ENCODE measurements at regions not wholly inside any gene's neighbourhood (a gene's known extent, or its start where the extent isn't known, plus 50 kb on each side); places are given as distances from the start of the nearest gene placed in this dataset.

DNA sequence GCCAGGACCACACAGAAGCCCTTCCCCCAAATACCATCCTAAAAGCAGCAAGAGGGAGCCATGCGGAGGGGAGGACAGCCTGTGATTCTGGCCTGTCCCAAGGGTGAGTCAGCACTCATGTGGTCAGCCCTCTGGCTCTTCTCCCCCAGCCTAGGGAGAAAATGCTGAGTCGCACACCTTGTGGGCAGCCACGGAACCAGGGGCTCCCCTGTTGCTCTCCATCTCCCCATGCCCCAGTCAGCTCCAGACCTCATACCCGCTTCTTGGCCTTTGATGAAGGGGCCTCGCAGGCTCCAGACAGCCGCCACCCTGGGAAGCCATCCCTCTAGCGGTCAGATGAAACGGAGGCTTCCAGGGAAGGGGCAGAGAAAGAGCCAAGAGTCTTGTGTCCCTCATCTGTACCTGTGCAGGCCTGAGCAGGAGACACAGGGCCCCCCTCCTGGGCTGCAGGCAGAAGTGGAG lies 181.3 kb upstream of the SIX2 start:
- TF ChIP-seq, protein P1, sequence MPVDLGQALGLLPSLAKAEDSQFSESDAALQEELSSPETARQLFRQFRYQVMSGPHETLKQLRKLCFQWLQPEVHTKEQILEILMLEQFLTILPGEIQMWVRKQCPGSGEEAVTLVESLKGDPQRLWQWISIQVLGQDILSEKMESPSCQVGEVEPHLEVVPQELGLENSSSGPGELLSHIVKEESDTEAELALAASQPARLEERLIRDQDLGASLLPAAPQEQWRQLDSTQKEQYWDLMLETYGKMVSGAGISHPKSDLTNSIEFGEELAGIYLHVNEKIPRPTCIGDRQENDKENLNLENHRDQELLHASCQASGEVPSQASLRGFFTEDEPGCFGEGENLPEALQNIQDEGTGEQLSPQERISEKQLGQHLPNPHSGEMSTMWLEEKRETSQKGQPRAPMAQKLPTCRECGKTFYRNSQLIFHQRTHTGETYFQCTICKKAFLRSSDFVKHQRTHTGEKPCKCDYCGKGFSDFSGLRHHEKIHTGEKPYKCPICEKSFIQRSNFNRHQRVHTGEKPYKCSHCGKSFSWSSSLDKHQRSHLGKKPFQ (tag by site-specific recombination; IDR thresholded peaks at IDR 0.05) = no peak
- no peak for TF ChIP-seq ZBTB48 (tag by site-specific recombination; IDR thresholded peaks at IDR 0.05)
- no peak for TF ChIP-seq ZNF169 (tag by site-specific recombination; IDR thresholded peaks at IDR 0.05)
- TF ChIP-seq ZNF830 (tag by site-specific recombination; IDR thresholded peaks at IDR 0.05; ENCODE audit: low read depth) = no peak
- TF ChIP-seq CTCF (tag by site-specific recombination; IDR thresholded peaks at IDR 0.05) = no peak
